Loucy (cell line): ENCODE measurements at regions not wholly inside any gene's neighbourhood (a gene's known extent, or its start where the extent isn't known, plus 50 kb on each side); places are given as distances from the start of the nearest gene placed in this dataset.

ENCODE experiments used
- EZH2phosphoT487 ChIP-seq: fragments of 200-600 bp; IDR thresholded peaks from 2 replicates; pipeline ENCODE4 v1.6.1; 2018; ENCODE audit warnings: antibody characterized with exemption, mild to moderate bottlenecking, moderate library complexity, borderline replicate concordance
- TF ChIP-seq, protein P1 (sequence below): fragments of 200-600 bp; sonication (generic); conservative IDR thresholded peaks from 2 replicates; pipeline ENCODE4 v1.5.1; 2014; ENCODE audit warnings: mild to moderate bottlenecking, antibody characterized with exemption, low read length

DNA sequence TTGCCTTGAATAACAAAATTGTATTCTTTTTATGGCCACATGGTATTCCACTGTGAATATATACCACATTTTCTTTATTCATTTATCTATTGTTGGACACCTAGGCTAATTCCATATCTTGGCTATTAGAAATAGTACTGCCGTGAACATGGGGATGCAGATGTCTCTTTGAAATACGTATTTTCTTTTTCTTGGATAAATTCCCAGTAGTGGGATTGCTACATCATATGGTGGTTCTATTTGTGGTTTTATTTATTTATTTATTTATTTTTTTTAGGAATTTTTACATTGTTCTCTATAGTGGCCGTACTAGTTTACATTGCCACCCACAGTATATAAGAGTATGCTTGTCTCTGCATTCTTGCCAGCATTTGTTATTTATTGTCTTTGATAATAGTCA is 679.8 kb upstream of the NRXN1 start:
- no peak for TF ChIP-seq EZH2phosphoT487
- TF ChIP-seq, protein P1, sequence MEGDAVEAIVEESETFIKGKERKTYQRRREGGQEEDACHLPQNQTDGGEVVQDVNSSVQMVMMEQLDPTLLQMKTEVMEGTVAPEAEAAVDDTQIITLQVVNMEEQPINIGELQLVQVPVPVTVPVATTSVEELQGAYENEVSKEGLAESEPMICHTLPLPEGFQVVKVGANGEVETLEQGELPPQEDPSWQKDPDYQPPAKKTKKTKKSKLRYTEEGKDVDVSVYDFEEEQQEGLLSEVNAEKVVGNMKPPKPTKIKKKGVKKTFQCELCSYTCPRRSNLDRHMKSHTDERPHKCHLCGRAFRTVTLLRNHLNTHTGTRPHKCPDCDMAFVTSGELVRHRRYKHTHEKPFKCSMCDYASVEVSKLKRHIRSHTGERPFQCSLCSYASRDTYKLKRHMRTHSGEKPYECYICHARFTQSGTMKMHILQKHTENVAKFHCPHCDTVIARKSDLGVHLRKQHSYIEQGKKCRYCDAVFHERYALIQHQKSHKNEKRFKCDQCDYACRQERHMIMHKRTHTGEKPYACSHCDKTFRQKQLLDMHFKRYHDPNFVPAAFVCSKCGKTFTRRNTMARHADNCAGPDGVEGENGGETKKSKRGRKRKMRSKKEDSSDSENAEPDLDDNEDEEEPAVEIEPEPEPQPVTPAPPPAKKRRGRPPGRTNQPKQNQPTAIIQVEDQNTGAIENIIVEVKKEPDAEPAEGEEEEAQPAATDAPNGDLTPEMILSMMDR = no peak
